RWPE1 (cell line): ENCODE measurements at regions not wholly inside any gene's neighbourhood (a gene's known extent, or its start where the extent isn't known, plus 50 kb on each side); places are given as distances from the start of the nearest gene placed in this dataset.

ENCODE experiments used
- CTCF ChIA-PET: fragments of 350-600 bp; sonication (Branson Sonifier 250); formaldehyde crosslinking; extraction: SDS; loops from one replicate; lab custom pipeline; 2021; lab: Yijun Ruan, JAX
- POLR2A ChIA-PET: fragments of 400-600 bp; formaldehyde crosslinking; extraction: SDS; loops from one replicate; lab custom pipeline; 2020; ENCODE audit warnings: antibody characterized with exemption; ENCODE audit not compliant: low non-redundant PET; lab: Yijun Ruan, JAX
- DNase-seq: peaks from one replicate; pipeline ENCODE4 v3.0.0; 2012; ENCODE audit warnings: low spot score
- H3K27ac ChIP-seq: fragments of 450-650 bp; 2 replicates; pipeline ENCODE4 v1.5.1; 2017
- CTCF ChIP-seq: fragments of 450-650 bp; conservative IDR thresholded peaks from 2 replicates; pipeline ENCODE4 v1.5.1; 2017; ENCODE audit warnings: low read depth, mild to moderate bottlenecking

- CTCF ChIA-PET: no interaction called here
Measured at GRCh38 chr14:86299994-86300393, 770.0 kb downstream of the FLRT2 start.

GRCh38 chr14:86296173-86296572 lies 766.2 kb downstream of the FLRT2 start:
- CTCF ChIA-PET: no interaction called here
- no peak overlapping the region for H3K27ac ChIP-seq
- POLR2A ChIA-PET: no interaction called here
- no peak for DNase-seq
- TF ChIP-seq CTCF: no peak

More at GRCh38 chr14:86299994-86300393, 770.0 kb downstream of the FLRT2 start:
- DNase-seq: no peak
- TF ChIP-seq CTCF: no peak
- H3K27ac ChIP-seq: no peak overlapping the region
- POLR2A ChIA-PET: no interaction called here

- ChIA-PET POLR2A (no interaction called here), CTCF (no interaction called here)
- DNase-seq: no peak
- H3K27ac ChIP-seq: no peak overlapping the region
- TF ChIP-seq CTCF: no peak
Measured at GRCh38 chr14:86288336-86288735, 758.4 kb downstream of the FLRT2 start.

GRCh38 chr14:86279405-86279804 lies 749.5 kb downstream of the FLRT2 start:
- no peak overlapping the region for H3K27ac ChIP-seq
- ChIA-PET POLR2A (no interaction called here), CTCF (no interaction called here)
- no peak for DNase-seq
- TF ChIP-seq CTCF: no peak

GRCh38 chr14:86257973-86258372 lies 728.0 kb downstream of the FLRT2 start:
- no peak overlapping the region for H3K27ac ChIP-seq
- ChIA-PET CTCF (no interaction called here), POLR2A (no interaction called here)
- TF ChIP-seq CTCF: no peak
- DNase-seq: no peak

- no peak for DNase-seq
- TF ChIP-seq CTCF: no peak
- CTCF ChIA-PET: no interaction called here
Measured at GRCh38 chr14:86243158-86243557, 713.2 kb downstream of the FLRT2 start.

GRCh38 chr14:86237733-86238132 lies 707.8 kb downstream of the FLRT2 start:
- no peak overlapping the region for H3K27ac ChIP-seq
- ChIA-PET POLR2A (no interaction called here), CTCF (no interaction called here)
- no peak for TF ChIP-seq CTCF
- no peak for DNase-seq

More at GRCh38 chr14:86243158-86243557, 713.2 kb downstream of the FLRT2 start:
- no peak overlapping the region for H3K27ac ChIP-seq
- POLR2A ChIA-PET: no interaction called here
